Hippocampal formation (tissue), 2 donors: ENCODE measurements at regions not wholly inside any gene's neighbourhood (a gene's known extent, or its start where the extent isn't known, plus 50 kb on each side); places are given as distances from the start of the nearest gene placed in this dataset.

Source experiments
- DNase-seq, 2 donors: peaks; one replicate each; lab custom pipeline; 2025; lab: John Stamatoyannopoulos, UW

- DNase-seq = no peak
Measured at GRCh38 chr1:71190843-71191242, 110.0 kb upstream of the ZRANB2 start.

GRCh38 chr1:71184410-71184809, 103.6 kb upstream of the ZRANB2 start:
- DNase-seq = no peak

GRCh38 chr1:71179997-71180396, 99.2 kb upstream of the ZRANB2 start:
- no peak for DNase-seq

GRCh38 chr1:71170925-71171324, 90.1 kb upstream of the ZRANB2 start:
- no peak for DNase-seq

GRCh38 chr1:71167505-71167904, 86.7 kb upstream of the ZRANB2 start:
- DNase-seq = no peak

- no peak for DNase-seq
Measured at GRCh38 chr1:71166178-71167173, 85.6 kb upstream of the ZRANB2 start.

- DNase-seq = no peak
Measured at GRCh38 chr1:71157715-71158114, 76.9 kb upstream of the ZRANB2 start.

GRCh38 chr1:71157151-71157550, 76.3 kb upstream of the ZRANB2 start:
- DNase-seq = no peak

- no peak for DNase-seq
Measured at GRCh38 chr1:71156590-71156989, 75.8 kb upstream of the ZRANB2 start.

- no peak for DNase-seq
Measured at GRCh38 chr1:71154429-71154828, 73.6 kb upstream of the ZRANB2 start.

- no peak for DNase-seq
Measured at GRCh38 chr1:71153826-71154225, 73.0 kb upstream of the ZRANB2 start.

GRCh38 chr1:71147637-71148360, 67.0 kb upstream of the ZRANB2 start:
- DNase-seq = no peak

GRCh38 chr1:71135571-71135970, 54.7 kb upstream of the ZRANB2 start:
- DNase-seq = no peak
